Smooth muscle cell (in vitro differentiated cells): ENCODE measurements at regions not wholly inside any gene's neighbourhood (a gene's known extent, or its start where the extent isn't known, plus 50 kb on each side); places are given as distances from the start of the nearest gene placed in this dataset.

Experiments
- DNase-seq: peaks from one replicate; lab custom pipeline; 2025; ENCODE audit not compliant: unreplicated experiment; lab: John Stamatoyannopoulos, UW
- H2AFZ ChIP-seq: fragments of 200-600 bp; sonication (generic); 2 replicates; pipeline ENCODE4 v1.6.0; 2016; ENCODE audit warnings: antibody characterized with exemption, low read depth, mild to moderate bottlenecking
- H3F3A ChIP-seq: fragments of 200-600 bp; sonication (generic); 2 replicates; pipeline ENCODE4 v1.6.0; 2017; ENCODE audit warnings: antibody characterized with exemption, low read depth
- H3K27ac ChIP-seq: fragments of 200-600 bp; sonication (generic); 2 replicates; pipeline ENCODE4 v1.5.1; 2016; ENCODE audit warnings: low read depth, mild to moderate bottlenecking
- H3K27me3 ChIP-seq: fragments of 200-600 bp; sonication (generic); 2 replicates; pipeline ENCODE4 v1.6.1; 2016; ENCODE audit warnings: low read depth, mild to moderate bottlenecking
- H3K36me3 ChIP-seq: fragments of 200-600 bp; sonication (generic); 2 replicates; pipeline ENCODE4 v1.5.1; 2016; ENCODE audit warnings: low read depth
- H3K4me1 ChIP-seq: fragments of 200-600 bp; sonication (generic); 2 replicates; pipeline ENCODE4 v1.5.1; 2016; ENCODE audit warnings: low read depth
- H3K4me2 ChIP-seq: fragments of 200-600 bp; sonication (generic); 2 replicates; pipeline ENCODE4 v1.6.0; 2016; ENCODE audit warnings: mild to moderate bottlenecking
- H3K4me3 ChIP-seq: fragments of 200-600 bp; sonication (generic); 2 replicates; pipeline ENCODE4 v1.5.1; 2016; ENCODE audit warnings: mild to moderate bottlenecking
- H3K79me2 ChIP-seq: fragments of 200-600 bp; sonication (generic); 2 replicates; pipeline ENCODE4 v1.6.0; 2016; ENCODE audit warnings: low read depth, mild to moderate bottlenecking
- H3K9ac ChIP-seq: fragments of 200-600 bp; sonication (generic); 2 replicates; pipeline ENCODE4 v1.6.0; 2016; ENCODE audit warnings: low read depth
- H3K9me3 ChIP-seq: fragments of 200-600 bp; sonication (generic); replicated peaks from 2 replicates; pipeline ENCODE4 v1.5.1; 2016; ENCODE audit warnings: low read depth
- H4K20me1 ChIP-seq: fragments of 200-600 bp; sonication (generic); 2 replicates; pipeline ENCODE4 v1.6.0; 2016; ENCODE audit warnings: low read depth
- WGBS: methylation state at CpG from one replicate; pipeline ENCODE4 v1.1.7; 2016; ENCODE audit warnings: low lambda C conversion rate; 5-methylcytosine and 5-hydroxymethylcytosine counted together
- TF ChIP-seq, protein P1 (sequence below): fragments of 200-600 bp; sonication (generic); IDR thresholded peaks from 2 replicates; pipeline ENCODE4 v1.5.1; 2017; ENCODE audit warnings: borderline replicate concordance, mild to moderate bottlenecking, antibody characterized with exemption; ENCODE audit not compliant: insufficient read depth, poor library complexity, severe bottlenecking

DNA sequence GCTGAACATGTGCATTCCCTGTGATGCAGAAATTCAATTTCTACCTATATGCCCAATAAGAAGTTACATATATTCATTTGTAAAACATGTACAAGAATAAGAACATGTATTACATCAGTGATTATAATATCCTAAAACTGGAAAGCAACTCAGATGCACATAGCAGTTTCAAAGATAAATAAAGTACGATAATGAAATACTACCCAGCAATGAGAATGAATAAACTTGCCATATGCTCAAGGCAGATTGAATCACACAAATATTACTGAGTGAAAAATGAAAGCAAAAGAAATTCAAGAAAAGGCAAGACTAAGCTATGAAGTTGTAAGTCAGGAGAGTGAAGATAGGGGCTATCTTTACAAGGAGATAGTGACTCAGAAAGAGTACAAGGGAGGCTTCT lies 345.3 kb upstream of the OR4E1 start:
- WGBS, result 78% methylated on average over 1 of the region's 1 CpG
- H3K4me2 ChIP-seq, result no peak overlapping the region
- no peaks in the 10 kb centered on the region for H4K20me1 ChIP-seq
- no peak overlapping the region for H2AFZ ChIP-seq
- H3K4me1 ChIP-seq, result no peaks in the 10 kb centered on the region
- no peaks in the 10 kb centered on the region for H3F3A ChIP-seq
- no peaks in the 10 kb centered on the region for H3K36me3 ChIP-seq
- H3K4me3 ChIP-seq, result no peak overlapping the region
- no peak for DNase-seq
- H3K27me3 ChIP-seq, result no peaks in the 10 kb centered on the region
- H3K79me2 ChIP-seq, result no peaks in the 10 kb centered on the region
- no peak overlapping the region for H3K9ac ChIP-seq
- H3K9me3 ChIP-seq, result no peaks in the 10 kb centered on the region
- TF ChIP-seq, protein P1, sequence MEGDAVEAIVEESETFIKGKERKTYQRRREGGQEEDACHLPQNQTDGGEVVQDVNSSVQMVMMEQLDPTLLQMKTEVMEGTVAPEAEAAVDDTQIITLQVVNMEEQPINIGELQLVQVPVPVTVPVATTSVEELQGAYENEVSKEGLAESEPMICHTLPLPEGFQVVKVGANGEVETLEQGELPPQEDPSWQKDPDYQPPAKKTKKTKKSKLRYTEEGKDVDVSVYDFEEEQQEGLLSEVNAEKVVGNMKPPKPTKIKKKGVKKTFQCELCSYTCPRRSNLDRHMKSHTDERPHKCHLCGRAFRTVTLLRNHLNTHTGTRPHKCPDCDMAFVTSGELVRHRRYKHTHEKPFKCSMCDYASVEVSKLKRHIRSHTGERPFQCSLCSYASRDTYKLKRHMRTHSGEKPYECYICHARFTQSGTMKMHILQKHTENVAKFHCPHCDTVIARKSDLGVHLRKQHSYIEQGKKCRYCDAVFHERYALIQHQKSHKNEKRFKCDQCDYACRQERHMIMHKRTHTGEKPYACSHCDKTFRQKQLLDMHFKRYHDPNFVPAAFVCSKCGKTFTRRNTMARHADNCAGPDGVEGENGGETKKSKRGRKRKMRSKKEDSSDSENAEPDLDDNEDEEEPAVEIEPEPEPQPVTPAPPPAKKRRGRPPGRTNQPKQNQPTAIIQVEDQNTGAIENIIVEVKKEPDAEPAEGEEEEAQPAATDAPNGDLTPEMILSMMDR, result no peak
- no peak overlapping the region for H3K27ac ChIP-seq

DNA sequence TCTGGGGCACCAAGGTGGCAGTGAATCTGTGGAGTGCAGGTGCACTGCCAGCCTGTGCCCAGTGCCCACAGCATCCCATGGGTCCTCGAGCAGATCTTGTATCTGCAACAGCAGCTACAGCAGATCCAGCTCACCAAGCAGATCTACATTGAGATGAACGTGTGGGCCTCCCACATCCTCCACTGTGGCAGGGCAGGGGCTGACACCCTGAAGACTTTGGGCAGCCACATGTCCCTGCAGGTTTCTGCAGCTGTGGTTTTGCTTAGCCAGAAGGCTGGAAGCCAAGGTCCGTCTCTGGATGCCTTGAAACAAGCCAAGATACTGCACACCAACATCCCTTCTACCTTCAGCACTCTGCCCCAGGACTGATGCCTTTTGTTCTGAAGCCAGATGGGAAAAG lies 338.8 kb upstream of the OR4E1 start:
- Histone ChIP-seq H3K36me3 (no peaks in the 10 kb centered on the region), H3K27ac (no peak overlapping the region)

DNA sequence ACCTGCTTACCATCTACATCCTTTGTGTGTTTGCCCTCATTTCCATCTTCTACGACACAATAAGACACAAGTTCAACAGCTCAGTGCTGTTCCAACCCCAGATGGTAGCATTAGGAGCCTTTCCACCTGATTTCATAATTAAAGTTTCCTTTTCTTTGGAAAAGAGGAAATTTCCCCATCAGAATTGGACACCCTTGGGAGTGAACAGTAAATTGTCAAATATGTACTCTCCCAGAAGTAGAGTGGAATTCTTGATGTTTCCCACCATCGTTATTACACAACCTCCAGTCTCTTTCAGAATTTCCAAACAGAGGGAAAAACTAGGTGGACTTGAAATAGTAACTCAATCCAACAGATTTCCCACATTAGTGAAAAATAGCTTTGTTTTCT lies 337.6 kb upstream of the OR4E1 start:
- H3K27me3 ChIP-seq, result no peaks in the 10 kb centered on the region
- H3K4me1 ChIP-seq, result no peaks in the 10 kb centered on the region
- no peaks in the 10 kb centered on the region for H3K36me3 ChIP-seq
- no peak overlapping the region for H3K27ac ChIP-seq
- H3K79me2 ChIP-seq, result no peaks in the 10 kb centered on the region
- H4K20me1 ChIP-seq, result no peaks in the 10 kb centered on the region
- TF ChIP-seq, protein P1, result no peak
- no peak overlapping the region for H2AFZ ChIP-seq
- WGBS, result 81% methylated on average over 2 of the region's 2 CpGs
- H3K4me3 ChIP-seq, result no peak overlapping the region
- H3K9me3 ChIP-seq, result no peaks in the 10 kb centered on the region
- no peak overlapping the region for H3K4me2 ChIP-seq
- no peak for DNase-seq
- H3K9ac ChIP-seq, result no peak overlapping the region
- H3F3A ChIP-seq, result no peaks in the 10 kb centered on the region

More for the DNA sequence above, 338.8 kb upstream of the OR4E1 start:
- no peaks in the 10 kb centered on the region for H3K27me3 ChIP-seq
- H3K4me3 ChIP-seq, result no peak overlapping the region
- TF ChIP-seq, protein P1, result no peak
- H3K9me3 ChIP-seq, result no peaks in the 10 kb centered on the region
- no peaks in the 10 kb centered on the region for H4K20me1 ChIP-seq
- H2AFZ ChIP-seq, result no peak overlapping the region
- no peaks in the 10 kb centered on the region for H3K4me1 ChIP-seq
- H3K4me2 ChIP-seq, result no peak overlapping the region
- DNase-seq, result no peak
- no peaks in the 10 kb centered on the region for H3F3A ChIP-seq
- H3K79me2 ChIP-seq, result no peaks in the 10 kb centered on the region
- WGBS, result 79% methylated on average over 3 of the region's 3 CpGs
- no peak overlapping the region for H3K9ac ChIP-seq

DNA sequence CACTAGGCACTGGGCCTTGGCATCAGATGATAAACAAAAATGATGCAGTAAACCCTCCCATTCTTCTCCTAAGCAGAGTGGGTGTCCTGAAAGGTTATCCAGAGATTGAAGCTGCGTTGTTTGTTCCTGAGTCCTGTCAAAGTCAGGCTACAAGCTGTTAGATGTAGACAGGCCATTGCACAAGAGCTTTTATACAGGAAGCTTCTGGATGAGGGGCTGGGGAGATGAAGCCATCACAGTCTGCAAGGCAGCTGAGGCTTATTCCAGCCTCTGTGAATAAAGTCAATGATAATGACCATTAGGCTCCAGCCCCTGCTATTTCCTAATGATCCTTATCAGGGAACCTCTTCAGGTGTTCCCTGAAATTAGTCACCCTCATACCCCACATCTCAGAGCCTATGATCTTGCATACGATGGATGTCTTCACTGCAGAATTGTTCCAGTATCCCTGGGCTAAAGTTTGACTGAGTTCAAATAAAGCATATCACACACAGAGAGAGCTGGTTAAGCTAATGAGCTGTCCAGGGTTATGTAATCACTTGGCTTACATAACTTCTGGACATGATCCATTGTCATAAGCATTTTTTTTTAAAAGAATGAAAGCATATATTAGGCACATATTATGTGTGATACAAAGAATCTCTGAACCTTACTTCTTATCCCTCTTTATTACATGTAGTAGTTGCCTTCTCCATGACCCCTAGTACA lies 337.1 kb upstream of the OR4E1 start:
- Histone ChIP-seq H3K36me3 (no peaks in the 10 kb centered on the region), H2AFZ (no peak overlapping the region)
- WGBS, result 75% methylated on average over 2 of the region's 2 CpGs

More for the DNA sequence above, 337.1 kb upstream of the OR4E1 start:
- H3K4me3 ChIP-seq, result no peak overlapping the region
- no peaks in the 10 kb centered on the region for H3K27me3 ChIP-seq
- no peak for DNase-seq
- no peaks in the 10 kb centered on the region for H3K9me3 ChIP-seq
- TF ChIP-seq, protein P1, result no peak
- no peaks in the 10 kb centered on the region for H3K79me2 ChIP-seq
- no peak overlapping the region for H3K9ac ChIP-seq
- no peaks in the 10 kb centered on the region for H3F3A ChIP-seq
- no peaks in the 10 kb centered on the region for H3K4me1 ChIP-seq
- no peaks in the 10 kb centered on the region for H4K20me1 ChIP-seq
- H3K27ac ChIP-seq, result no peak overlapping the region
- H3K4me2 ChIP-seq, result no peak overlapping the region
